Stimulated activated CD4-positive, alpha-beta T cell treated with anti-CD3 and anti-CD28 coated beads, Interleukin-1b, Interleukin-23, amount 100 ng/mL, for 1 hour (primary cell): ENCODE measurements at regions not wholly inside any gene's neighbourhood (a gene's known extent, or its start where the extent isn't known, plus 50 kb on each side); places are given as distances from the start of the nearest gene placed in this dataset.
"Not testable (repeated sequence)": the region's sequence is repeated elsewhere in the genome, so short reads cannot be mapped to it uniquely, and the experiment has no call there.

Experiments
- DNase-seq, 2 donors: peaks; one replicate each; pipeline ENCODE4 v3.0.0-alpha.2; 2020; ENCODE audit warnings: low read depth in 2 of 2

DNA sequence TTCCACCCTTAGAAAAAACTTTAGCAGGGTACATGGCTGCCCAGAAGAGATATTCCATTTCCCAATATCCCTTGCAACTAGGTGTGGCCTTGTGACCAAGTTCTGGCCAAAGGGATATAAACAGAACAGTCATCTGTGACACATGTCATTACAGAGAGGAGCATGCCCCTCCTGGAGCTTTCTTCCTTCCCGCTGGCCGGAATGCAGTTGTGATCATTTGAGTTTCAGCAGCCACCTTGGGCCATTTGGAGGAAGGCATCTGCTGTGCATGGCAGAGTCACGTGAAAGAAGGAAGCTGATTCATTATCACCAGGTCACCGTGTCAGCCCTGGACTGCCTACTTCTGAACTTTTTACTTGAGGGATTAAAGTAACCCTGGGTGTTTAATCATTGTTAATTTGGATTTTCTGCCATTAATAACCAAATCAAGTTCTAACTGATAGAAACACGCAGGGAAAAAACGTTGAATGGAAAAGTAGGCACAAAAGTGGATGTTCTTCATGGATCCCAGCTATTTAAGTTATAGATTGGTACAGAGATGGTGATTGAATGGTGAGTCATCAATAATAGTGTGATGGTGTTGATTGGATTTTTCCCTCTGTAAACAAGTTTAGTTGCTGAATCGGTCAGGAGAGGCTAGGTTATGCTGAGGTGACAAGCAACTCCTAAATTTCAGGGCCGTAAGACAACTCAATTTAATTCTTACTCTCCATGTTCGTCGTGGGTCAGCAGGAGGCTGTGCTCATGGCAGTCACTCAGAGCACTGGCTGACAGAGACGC is 80.7 kb upstream of the CCDC167 start:
- DNase-seq, result no peak

DNA sequence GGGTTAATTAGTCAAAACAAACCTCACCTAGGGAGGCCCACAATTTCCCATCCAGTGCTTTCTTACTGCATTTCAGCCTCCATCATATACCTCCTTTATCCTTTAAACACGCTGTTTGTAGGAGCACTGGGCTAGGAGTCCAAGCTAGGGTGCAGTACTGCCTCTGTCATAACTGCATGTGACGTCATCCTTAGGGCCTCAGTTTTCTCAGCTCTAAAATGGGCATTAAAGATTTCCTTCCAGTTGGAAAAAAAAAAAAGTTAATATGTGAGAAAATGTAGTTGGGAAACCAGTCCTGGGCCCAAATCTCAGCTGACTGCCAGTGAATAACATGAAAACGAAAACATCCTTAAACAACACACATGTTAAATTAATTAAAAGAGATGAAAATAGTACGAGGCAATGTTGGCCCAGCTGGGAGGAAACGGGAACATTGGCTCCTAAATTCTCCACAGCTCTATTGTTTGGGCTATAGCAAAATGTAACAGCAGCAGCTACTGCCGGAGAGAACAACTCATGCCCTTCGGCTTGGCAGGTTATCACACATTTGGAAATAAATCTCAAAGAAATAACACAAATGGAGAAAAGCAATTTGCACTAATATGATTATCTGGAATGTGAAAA is 79.9 kb upstream of the CCDC167 start:
- no peak for DNase-seq

DNA sequence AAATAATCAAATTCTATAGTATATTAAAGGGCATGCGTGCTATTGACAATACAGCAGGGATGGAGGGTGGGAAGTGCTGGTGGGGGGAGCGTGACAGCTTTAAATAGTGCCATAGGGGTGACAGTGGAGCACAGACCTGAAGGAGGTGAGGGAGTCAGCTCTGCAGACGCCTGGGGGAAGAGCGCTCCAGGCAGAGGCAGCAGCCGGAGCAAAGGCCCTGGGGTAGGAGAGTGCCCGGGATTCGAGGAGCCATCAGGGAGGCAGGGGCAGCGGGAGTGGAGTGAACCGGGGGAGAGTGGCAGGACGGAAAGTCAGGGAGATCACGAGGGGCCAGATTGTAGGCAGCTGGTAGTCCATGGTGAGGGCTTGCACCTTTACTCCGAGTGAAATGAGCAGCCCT is 78.4 kb upstream of the CCDC167 start:
- no peak for DNase-seq

DNA sequence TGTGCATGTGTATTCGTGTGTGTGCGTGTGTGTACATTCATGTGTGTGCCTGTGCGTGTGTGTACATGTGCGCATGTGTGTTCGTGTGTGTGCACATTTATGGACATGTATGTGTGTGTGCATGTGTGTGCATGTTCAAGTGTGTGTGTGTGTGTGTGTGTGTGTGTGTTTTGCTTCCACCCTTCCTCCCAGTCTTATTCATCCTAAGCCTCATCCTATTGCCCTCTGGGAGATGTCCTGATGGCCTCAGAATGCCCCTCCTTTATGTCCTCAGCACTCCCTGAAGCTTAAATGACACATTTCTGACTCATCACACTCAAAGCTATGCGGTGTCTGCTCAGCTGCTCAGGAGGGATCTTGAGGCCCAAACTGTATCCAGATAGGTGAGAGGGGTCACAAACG is 76.6 kb upstream of the CCDC167 start:
- no peak for DNase-seq

DNA sequence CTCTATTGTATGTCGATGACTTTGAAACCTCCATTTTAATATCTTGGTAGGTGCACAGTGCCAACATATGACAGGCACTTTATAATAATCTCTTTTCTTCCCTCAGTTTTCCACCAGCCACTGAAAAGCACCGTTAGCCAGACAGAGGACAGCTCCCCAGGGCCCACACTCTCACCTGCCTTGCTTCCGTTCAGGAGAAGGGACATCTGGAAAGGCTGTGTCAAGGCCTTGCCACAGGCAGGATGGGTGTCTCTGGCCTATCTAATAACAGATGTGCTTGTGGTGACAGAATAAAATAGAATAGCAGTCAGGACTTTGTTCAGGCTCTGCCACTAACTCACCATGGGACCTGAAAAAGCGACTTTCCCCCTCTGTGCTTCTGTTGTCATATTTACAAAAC is 75.5 kb upstream of the CCDC167 start:
- DNase-seq, result no peak

DNA sequence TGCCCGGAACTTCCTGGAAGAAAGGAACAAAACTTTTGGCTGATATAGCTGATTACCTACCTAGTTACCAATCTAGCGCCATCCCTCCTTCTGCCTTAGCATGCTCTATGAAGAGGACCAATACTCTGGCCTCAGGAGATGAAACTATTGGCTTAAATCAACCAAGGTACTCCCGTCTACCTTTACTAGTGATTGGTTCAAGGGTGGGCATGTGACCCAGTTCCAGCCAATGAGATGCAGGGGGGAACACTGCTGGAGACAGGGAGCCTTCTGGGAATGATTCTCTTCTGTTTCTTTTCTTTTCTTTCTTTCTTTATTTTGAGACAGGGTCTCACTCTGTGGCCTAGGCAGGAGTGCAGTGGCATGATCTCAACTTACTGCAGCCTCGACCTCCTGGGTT is 72.6 kb upstream of the CCDC167 start:
- no peak for DNase-seq

DNA sequence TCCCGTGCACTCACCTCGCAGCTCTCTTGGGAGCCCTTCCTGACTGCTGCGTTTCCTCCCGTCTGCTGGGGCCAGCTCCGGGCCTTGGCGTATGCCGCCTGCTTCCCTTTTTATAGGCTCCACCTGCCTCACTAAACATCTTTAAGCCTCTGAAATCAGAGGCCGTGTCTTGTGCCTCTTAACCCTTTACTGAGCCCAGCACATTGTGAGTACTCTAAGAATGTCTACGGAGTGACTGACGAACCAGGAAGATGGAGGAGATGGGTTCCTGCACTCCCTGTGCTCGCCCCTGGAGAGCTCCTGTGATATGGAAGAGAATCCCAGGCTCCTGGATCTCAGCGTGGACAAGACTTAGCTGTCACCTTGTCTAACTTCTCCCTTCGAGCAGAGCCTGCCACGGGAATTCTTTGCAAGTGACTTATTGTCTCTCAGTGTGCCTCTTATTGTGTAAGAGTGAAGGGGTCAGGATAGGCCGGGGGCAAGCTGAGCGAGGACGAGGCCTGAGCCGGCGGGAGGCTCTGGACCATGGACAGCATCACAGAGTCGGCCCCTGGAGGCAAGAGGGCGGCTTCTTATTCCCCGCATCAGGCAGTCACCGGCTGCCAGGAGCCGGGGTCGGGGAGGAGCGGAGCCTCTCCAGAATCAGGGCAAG is 70.9 kb upstream of the CCDC167 start:
- no peak for DNase-seq

DNA sequence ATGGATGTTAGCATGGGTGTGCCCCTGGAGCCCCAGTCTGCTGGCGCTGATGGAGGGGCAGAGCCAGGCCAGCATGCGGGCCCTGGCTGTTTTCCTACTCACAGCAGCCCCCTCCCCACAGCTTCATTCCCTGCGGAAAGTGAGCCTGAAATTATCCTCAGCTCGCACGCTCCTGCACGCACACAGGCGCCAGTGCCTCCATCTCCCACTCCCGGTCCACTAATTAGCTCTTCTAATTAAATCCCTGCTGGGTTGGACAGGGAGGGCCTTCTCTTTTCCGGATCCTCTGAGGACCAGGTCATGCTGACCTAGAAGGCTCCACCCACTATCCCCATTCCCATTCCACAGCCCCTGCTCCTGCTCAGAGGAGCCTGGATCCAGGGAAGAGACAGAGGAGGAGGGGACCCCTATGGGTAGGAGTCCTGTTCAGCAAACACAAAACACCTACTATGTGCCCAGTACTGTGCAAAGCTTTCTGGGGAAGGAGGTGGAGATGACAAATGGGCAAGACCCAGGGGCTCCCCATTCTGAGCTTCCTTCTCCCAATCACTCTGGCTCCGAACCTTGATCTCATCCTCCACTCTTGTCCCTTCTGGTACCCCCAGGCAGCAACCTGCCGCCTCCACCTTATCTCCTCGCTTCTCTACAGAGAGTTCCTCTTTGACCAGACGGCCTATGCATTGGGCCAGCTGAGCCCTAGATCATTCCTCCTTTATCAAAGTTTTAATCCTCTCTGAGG is 70.2 kb upstream of the CCDC167 start:
- no peak for DNase-seq

DNA sequence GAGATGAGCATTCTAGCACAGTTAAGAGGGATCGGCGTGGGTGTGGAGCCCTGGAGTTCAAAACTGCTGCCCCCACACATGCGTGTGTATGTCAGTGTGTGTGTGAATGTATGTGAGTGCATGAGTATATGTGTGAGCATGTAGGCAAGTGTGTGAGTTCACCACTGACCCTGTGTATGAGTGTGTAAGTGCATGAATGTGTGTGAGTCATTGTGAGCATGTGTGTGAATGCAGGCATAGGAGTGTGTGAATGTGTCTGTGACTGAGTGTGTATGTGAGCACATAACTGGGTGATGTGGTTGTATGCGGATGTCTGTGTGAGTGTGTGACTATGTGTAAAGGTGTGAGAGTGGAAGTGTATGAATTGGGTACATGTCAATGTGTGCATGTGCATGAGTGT is 69.6 kb upstream of the CCDC167 start:
- no peak for DNase-seq

DNA sequence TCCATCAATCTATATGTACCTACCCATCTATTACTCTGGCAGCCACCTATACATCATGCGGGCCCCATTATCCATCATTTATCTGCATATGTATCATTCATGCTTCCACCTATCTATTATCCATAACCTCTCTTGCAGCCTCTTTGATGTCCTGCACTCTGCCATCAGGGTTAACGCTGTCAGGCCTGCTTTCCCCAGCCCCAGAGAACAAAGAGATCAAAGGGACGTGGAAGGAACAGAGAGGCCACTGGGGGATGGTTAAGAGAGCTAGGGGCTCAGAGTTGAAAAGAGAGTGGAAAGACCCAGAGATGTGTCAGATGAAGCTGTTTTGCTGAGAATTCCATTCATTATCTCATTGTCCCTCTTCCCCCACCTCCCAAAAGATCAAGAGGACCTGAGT is 67.3 kb upstream of the CCDC167 start:
- DNase-seq, result no peak

DNA sequence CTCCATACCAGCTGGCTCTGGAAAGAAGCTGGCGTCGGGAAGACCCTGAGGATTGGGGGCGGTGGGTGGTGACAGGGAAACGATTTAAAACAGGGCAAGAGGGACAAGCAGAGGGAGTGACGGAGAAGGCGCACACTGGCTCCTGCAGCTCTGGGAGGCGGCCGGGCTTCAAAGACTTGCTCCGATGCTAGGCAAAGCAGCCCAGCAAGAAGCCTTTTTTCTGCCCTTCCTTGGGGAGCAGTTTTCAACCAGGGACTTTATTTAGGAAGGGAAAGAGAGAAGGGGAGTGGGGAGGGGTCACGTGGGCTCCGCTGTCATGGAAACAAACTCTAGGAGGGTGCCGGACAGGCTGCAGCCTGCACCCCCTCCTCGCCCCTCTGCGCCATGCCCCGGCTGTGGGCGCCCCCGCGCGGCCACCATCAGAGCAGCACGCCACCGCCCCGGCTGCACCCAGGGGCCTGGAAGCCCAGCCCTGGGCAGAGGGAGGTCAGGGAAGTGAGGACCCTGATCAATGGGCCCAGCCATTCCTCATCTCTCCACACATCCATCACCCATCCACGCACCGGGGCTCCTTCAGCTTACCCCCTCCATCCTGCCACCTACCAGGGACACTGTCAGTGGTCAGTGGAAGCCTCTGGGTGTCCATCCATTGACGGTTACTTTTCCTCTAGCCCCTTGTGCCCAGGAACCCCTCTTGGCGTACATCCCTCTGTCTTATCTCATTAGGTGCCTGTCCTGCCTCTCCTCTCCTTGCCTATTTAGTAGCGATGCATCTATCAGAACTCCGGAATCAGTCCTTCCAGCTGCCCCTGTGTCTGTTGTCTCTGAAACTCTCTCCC is 66.6 kb upstream of the CCDC167 start:
- DNase-seq, result peak; percentile 34 to 67

DNA sequence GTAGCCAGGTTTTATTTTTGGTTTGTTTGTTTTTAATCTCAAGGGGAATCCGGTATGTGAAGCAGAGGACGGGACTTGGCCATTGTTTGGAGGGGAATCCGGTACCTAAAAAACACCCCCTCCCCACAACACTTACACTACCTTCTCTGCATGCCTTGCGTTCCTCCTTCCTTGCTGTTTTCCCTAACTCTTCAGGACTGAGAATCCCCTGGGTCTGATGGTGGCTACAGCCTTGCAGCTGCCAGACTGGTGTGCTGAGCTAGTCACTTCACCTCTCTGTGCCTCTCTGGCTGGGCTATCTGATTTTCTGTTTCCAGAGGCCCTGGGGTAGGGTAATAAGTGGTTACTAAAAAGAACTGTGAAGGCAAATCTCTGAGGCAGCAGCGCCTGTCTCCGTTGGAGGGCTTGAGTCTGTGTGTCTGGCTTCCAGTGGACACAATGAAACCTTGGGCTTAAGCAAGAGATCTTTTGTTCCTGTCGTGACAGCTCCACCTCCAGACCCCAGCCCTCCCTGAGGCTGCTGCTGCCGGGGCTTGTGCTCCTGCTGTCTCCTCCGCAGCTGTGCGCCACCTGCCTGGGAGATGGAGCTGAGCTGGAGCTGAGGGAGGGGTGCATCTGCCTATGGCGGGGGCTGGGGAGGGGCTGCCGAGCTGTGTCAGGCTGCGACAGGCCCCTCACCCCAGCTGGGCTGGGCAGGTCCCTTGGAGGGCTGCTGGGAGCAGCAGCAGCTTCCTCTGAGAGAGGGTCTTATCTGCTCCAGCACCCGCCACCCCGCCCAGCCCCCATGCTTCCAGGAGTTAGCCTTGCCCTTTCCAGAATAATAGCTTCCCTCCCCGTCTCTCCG is 65.8 kb upstream of the CCDC167 start:
- DNase-seq, result no peak

DNA sequence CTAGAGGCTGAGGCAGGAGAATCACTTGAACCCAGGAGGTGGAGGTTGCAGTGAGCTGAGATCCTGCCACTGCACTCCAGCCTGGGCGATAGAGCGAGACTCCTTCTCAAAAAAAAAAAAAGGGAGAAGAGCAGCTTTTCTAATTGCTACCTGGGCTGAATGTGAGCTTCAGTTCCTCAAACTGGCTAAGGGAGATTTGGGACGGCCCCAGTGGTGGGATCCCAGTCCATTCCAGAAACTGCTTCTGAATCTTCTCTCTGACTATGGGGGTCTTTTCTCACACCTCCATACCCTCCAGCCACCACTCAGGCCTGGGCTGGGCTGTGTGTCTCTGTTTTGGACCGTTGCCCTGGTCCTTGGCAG is 63.2 kb upstream of the CCDC167 start:
- not testable (repeated sequence) for DNase-seq

DNA sequence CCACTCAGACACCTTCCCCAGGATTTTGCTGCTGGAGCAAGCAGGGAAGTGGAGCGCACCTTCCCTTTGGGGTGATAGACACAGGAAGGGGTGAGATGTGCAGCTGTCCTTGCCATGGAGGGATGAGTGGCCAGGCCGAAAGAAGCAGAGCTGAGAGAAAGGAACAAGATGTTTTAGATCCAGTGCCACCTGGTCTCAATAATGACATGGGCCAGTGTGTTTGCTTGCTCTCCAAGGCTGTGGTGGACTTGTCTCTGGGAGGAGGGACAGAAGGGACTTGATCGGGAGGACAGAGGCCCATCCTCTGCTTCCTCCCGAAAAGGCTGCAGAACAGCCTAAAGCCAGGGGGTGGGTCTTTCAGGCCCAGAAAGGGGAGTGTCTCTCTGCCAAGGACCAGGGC is 61.7 kb upstream of the CCDC167 start:
- no peak for DNase-seq

DNA sequence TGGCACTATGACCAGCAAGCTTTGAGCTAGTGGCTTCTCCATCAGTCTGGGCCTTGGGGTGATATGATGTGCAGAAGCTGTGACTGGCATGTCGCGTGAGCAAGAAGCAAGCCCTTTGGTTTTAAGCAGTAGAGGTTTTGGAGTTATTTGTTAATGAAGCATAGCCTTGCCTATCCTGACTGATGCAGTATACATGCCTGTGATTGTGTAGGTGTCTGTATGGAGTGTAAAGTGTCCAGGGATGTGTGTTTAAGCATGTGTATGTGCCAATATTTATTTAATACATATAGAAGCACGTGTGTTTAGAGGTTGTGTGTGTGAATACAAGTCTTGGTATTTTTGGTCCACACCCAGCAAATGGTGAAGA is 61.0 kb upstream of the CCDC167 start:
- no peak for DNase-seq

DNA sequence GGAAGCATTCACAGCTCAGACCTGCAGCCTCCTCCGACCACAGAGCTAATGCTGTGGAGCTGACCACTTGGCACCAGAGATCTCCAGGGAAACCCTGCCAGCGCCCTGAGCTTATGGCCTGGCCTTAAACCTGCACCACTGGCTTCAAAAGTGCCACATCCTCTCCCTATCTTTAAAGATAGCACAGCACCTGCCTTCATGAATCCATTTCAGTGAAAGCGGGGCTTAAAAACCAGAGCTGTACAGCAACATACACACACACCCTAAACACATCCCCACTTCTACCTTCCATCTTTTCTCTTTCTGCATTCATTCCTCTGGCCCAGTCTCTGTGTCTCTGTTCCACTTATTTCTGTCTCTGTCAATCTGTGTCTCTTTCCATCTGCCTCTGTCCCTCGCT is 59.8 kb upstream of the CCDC167 start:
- no peak for DNase-seq

DNA sequence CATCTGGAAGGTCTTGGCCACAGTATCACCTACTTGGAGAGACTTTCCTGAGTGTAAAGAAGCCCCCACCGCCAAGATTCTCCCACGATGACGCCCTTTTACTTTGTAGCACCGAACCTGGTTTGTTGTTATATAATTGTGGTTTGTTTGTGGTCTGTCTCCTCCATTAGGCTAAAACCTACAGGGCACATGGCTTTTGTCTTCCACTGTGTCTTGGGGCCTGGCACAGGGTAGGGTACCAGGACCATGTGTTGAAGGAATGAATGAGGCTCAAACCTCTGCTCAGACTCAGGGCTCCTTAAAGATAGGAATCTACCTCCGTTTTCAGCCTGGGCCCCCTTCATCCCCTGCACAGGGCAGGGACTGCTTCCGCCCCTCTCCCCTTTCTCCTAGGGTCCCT is 59.4 kb upstream of the CCDC167 start:
- no peak for DNase-seq

DNA sequence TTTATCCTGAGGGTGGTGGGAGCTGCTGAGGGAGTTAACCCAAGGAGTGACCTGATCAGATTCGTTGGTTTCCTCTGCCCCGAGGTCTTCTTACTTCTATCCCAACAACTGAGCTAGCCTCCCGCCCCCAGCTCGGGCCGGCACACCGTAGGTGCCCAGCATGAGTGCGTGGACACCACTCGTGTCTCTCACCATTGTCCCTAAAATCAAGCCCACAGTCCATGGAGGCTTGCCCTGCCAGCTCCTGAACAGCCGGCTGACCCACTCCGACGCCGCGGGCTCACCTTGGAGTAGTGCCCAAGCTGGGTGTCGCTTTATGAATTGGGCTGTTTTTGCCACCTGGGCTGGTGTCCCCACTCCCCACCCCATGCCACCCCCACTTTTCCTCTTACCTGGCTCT is 59.0 kb upstream of the CCDC167 start:
- no peak for DNase-seq

DNA sequence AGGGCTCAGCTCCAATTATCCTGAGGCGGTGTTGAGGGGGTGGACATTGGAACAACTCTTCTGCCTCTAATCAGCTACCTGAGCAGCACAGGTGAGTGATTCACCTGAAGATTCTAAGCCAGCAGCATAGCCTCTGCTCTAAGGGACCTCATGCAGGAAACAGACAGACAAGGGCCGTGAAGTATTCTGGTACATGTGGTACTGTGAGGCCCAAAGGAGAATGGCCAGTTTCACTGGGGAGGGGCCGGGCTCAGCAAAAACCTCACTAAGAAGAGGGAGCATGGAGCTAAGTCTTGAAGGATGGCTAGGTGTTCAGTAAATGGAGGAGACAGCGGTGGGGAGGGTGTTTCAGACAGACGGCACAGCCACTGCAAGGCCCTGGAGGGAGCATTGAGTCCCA is 58.5 kb upstream of the CCDC167 start:
- DNase-seq, result no peak

DNA sequence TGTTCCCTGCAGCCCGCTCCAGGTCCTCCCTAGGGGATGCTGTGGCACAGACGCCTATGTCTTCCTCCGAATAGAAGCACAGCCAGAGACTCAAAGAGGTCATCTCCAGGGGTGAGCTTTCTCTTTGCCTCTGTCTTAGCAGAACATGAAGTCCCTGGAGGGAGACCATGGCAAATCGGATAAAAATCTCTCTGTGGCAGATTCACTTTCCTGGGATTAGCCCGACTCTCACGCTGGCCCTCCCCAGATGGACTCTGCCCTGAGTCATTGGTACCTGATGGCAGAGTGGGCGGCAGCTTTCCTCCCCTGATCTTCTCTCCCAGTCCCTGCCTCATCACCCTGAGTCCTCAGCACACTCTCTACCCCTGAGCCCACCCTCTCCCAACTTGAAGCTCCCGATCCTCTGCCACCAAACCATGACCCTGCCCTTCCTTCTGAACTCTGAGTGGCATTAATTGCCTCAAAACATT is 58.0 kb upstream of the CCDC167 start:
- no peak for DNase-seq
